Adrenal gland (tissue), 9 donors: ENCODE measurements at regions not wholly inside any gene's neighbourhood (a gene's known extent, or its start where the extent isn't known, plus 50 kb on each side); places are given as distances from the start of the nearest gene placed in this dataset.

Source experiments
- DNase-seq, 7 donors: peaks; one replicate each; pipeline ENCODE4 v3.0.0-alpha.2; 2019 to 2020
- H3K27ac ChIP-seq, 5 donors: fragments of 200-600 bp; sonication (generic) in 4 of 5; 1 replicate in 3 of 5; 2 replicates in 2 of 5; pipeline versions ENCODE4 v1.5.1 to v1.8.0; 2016 to 2020; ENCODE audit warnings: mild to moderate bottlenecking in 1 of 5
- H3K27me3 ChIP-seq: fragments of 200-600 bp; 2 replicates; pipeline ENCODE4 v1.8.0; 2021
- H3K36me3 ChIP-seq, 2 donors: fragments of 200-600 bp; replicated peaks in 1 of 2; 1 replicate in 1 of 2; 2 replicates in 1 of 2; pipeline versions ENCODE4 v1.5.1 to v1.8.0; 2018 to 2022
- H3K4me1 ChIP-seq, 2 donors: fragments of 200-600 bp; replicated peaks in 1 of 2; 1 replicate in 1 of 2; 2 replicates in 1 of 2; pipeline versions ENCODE4 v1.5.1 to v1.8.0; 2018 to 2021
- H3K4me3 ChIP-seq, 4 donors: fragments of 200-600 bp; sonication (generic) in 3 of 4; one replicate each; pipeline ENCODE4 v1.5.1; 2016 to 2018
- H3K9me3 ChIP-seq, 3 donors: fragments of 200-600 bp; sonication (generic) in 1 of 3; replicated peaks in 1 of 3; 1 replicate in 2 of 3; 2 replicates in 1 of 3; pipeline versions ENCODE4 v1.5.1 to v1.8.0; 2016 to 2021
- CTCF ChIP-seq, 6 experiments: fragments of 450-650 bp in 4 of 6; fragments of 200-600 bp in 2 of 6; sonication (generic) in 1 of 6; IDR thresholded peaks; 1 replicate in 5 of 6; 2 replicates in 1 of 6; pipeline versions ENCODE4 v1.5.1 to v1.8.0; 2016 to 2021; ENCODE audit warnings: antibody characterized with exemption in 6 of 6, mild to moderate bottlenecking in 2 of 6, moderate library complexity in 1 of 6
- POLR2A ChIP-seq, 2 donors: fragments of 450-650 bp; IDR thresholded peaks; one replicate each; pipeline ENCODE4 v1.6.1; 2017; ENCODE audit warnings: antibody characterized with exemption in 2 of 2, mild to moderate bottlenecking in 2 of 2, moderate library complexity in 1 of 2
- WGBS, 4 donors: extraction: QIAGEN DNeasy Blood & Tissue Kit in 2 of 4; methylation state at CpG; one replicate each; pipeline versions ENCODE4 v1.1.5 to v1.1.7; 2013 to 2017; 5-methylcytosine and 5-hydroxymethylcytosine counted together
- intact Hi-C, 2 donors: fragments of 100-400 bp; cut with DNase I; formaldehyde crosslinking; loops; one replicate each; pipeline versions ENCODE4 v1.14.1 to v1.15.0; 2022 to 2023
- donor health status: healthy with polysubstance abuse.
- donor health status: Bipolar disorder and iron deficiency.
- donor health status: DM: yes; HTN: yes; CAD: no.
- donor health status: DM: no; HTN: no; CAD: no.
- donor health status: DM: no; HTN: no; CAD: no.

- WGBS, 4 donors: 76 to 87% (median 83%) methylated on average over 4 of the region's 4 CpGs
- no peaks in the 10 kb centered on the region for H3K36me3 ChIP-seq
- no peaks in the 10 kb centered on the region for H3K9me3 ChIP-seq
- no peaks in the 10 kb centered on the region for H3K27me3 ChIP-seq
- no peak overlapping the region for H3K27ac ChIP-seq
- no peak for DNase-seq
- H3K4me1 ChIP-seq: no peaks in the 10 kb centered on the region
- intact Hi-C loops: no loop called here
- H3K4me3 ChIP-seq: no peak overlapping the region
- TF ChIP-seq CTCF (IDR thresholded peaks at IDR 0.05) (no peak), POLR2A (IDR thresholded peaks at IDR 0.05) (no peak)
Measured at GRCh38 chr3:151935446-151935845, 62.0 kb downstream of the SUCNR1 start.

GRCh38 chr3:151940481-151940880, 67.0 kb downstream of the SUCNR1 start:
- Histone ChIP-seq H3K27ac (no peak overlapping the region), H3K4me1 (no peaks in the 10 kb centered on the region), H3K27me3 (no peaks in the 10 kb centered on the region), H3K9me3 (no peaks in the 10 kb centered on the region), H3K36me3 (no peaks in the 10 kb centered on the region), H3K4me3 (no peak overlapping the region)
- no peak for DNase-seq
- TF ChIP-seq CTCF (IDR thresholded peaks at IDR 0.05) (no peak), POLR2A (IDR thresholded peaks at IDR 0.05) (no peak)
- intact Hi-C loops: no loop called here
- 85 to 97% (median 91%) methylated on average over 2 of the region's 2 CpGs for WGBS, 4 donors

GRCh38 chr3:151943539-151943938, 70.1 kb downstream of the SUCNR1 start:
- H3K27ac ChIP-seq: no peak overlapping the region
- WGBS, 4 donors: 88 to 95% (median 92%) methylated on average over 1 of the region's 1 CpG

GRCh38 chr3:151944356-151944755, 70.9 kb downstream of the SUCNR1 start:
- intact Hi-C loops: no loop called here
- Histone ChIP-seq H3K36me3 (no peaks in the 10 kb centered on the region), H3K9me3 (no peaks in the 10 kb centered on the region), H3K4me1 (no peaks in the 10 kb centered on the region), H3K4me3 (no peak overlapping the region), H3K27me3 (no peaks in the 10 kb centered on the region), H3K27ac (no peak overlapping the region)
- no peak for DNase-seq
- TF ChIP-seq POLR2A (IDR thresholded peaks at IDR 0.05): no peak
- TF ChIP-seq CTCF (IDR thresholded peaks at IDR 0.05): no peak

More at GRCh38 chr3:151943539-151943938, 70.1 kb downstream of the SUCNR1 start:
- TF ChIP-seq CTCF (IDR thresholded peaks at IDR 0.05) (no peak), POLR2A (IDR thresholded peaks at IDR 0.05) (no peak)
- no peak for DNase-seq
- H3K9me3 ChIP-seq: no peaks in the 10 kb centered on the region
- intact Hi-C loops: no loop called here
- H3K27me3 ChIP-seq: no peaks in the 10 kb centered on the region
- H3K36me3 ChIP-seq: no peaks in the 10 kb centered on the region
- H3K4me1 ChIP-seq: no peaks in the 10 kb centered on the region
- no peak overlapping the region for H3K4me3 ChIP-seq
